Kidney epithelial cell (primary cell): ENCODE measurements at regions not wholly inside any gene's neighbourhood (a gene's known extent, or its start where the extent isn't known, plus 50 kb on each side); places are given as distances from the start of the nearest gene placed in this dataset.

Source experiments
- DNase-seq: peaks from one replicate; pipeline ENCODE4 v3.0.0-alpha.2; 2010; ENCODE audit warnings: low read depth
- H3K27me3 ChIP-seq: 2 replicates; pipeline ENCODE4 v1.6.0; 2011; ENCODE audit warnings: low read length; ENCODE audit not compliant: control insufficient read depth, insufficient read depth
- H3K36me3 ChIP-seq: 2 replicates; pipeline ENCODE4 v1.5.1; 2011; ENCODE audit warnings: low read length; ENCODE audit not compliant: control insufficient read depth, insufficient read depth
- H3K4me3 ChIP-seq: 2 replicates; pipeline ENCODE4 v1.5.1; 2011; ENCODE audit warnings: low read depth, mild to moderate bottlenecking, control low read depth, low read length
- CTCF ChIP-seq: IDR thresholded peaks from 2 replicates; pipeline ENCODE4 v1.5.1; 2011; ENCODE audit warnings: mild to moderate bottlenecking, moderate library complexity, low read length, control low read depth, inconsistent platforms; ENCODE audit not compliant: insufficient read depth, poor library complexity, severe bottlenecking

DNA sequence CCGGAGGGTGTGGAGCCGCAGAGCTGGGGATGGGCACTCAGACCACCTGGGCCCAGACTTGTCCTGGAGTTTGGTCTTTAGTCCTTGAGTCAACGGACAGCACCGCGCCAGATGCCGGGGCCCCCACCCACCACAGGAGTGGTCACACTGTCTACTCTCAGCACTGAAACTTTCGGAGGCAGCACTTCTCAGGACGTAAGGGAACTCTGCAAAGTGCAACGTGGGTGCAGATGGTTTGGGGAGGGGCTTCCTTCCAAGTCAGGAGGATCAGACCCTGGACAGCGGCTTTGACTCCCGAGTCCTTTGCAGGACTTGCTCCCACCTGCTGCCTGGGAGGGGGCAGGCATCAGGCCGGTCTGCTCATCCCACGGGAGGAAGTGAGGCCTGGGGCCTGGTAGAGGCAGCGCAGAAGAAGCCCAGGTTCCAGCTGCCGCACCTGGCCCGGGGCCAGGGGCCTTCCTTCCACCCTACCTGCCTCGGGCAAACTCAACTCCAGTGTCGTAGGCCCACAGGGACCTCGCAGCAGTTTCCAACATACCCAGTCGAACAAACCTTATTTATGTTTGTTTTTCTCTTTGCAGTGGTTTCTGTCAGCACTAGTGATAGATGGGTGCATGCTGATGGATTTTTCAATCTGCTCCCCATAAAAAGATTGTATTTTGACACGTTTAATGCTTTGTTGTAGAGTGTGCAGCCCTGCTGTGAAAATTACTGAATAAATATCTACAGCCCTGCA lies 149.8 kb upstream of the PPP1R26 start:
- no peak for DNase-seq
- H3K27me3 ChIP-seq, result no peaks in the 10 kb centered on the region
- no peak overlapping the region for H3K4me3 ChIP-seq
- no peaks in the 10 kb centered on the region for H3K36me3 ChIP-seq
- TF ChIP-seq CTCF, result no peak

DNA sequence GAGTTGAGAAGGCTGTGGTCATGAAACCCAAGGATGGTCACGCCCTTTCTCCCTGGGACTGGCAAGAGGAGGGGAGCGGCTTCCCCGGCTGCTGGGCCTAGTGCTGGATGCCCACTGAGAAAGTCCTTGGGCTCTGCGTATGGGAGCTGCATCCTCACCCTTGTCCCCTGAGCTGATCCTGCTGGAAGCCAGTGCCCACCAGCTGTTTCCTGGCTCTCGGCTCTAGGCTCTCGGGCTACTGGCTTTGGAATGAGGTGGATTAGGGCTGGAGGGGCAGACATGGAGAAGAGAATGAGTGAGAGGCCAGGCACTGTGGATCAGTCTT lies 149.3 kb upstream of the PPP1R26 start:
- no peak overlapping the region for H3K4me3 ChIP-seq
- no peak for TF ChIP-seq CTCF

GRCh38 chr9:135330685-135331590 lies 148.6 kb upstream of the PPP1R26 start:
- Histone ChIP-seq H3K36me3 (no peaks in the 10 kb centered on the region), H3K4me3 (no peak overlapping the region), H3K27me3 (no peaks in the 10 kb centered on the region)
- no peak for DNase-seq
- TF ChIP-seq CTCF, result no peak

More for the DNA sequence above, 149.3 kb upstream of the PPP1R26 start:
- Histone ChIP-seq H3K36me3 (no peaks in the 10 kb centered on the region), H3K27me3 (no peaks in the 10 kb centered on the region)
- DNase-seq, result no peak

DNA sequence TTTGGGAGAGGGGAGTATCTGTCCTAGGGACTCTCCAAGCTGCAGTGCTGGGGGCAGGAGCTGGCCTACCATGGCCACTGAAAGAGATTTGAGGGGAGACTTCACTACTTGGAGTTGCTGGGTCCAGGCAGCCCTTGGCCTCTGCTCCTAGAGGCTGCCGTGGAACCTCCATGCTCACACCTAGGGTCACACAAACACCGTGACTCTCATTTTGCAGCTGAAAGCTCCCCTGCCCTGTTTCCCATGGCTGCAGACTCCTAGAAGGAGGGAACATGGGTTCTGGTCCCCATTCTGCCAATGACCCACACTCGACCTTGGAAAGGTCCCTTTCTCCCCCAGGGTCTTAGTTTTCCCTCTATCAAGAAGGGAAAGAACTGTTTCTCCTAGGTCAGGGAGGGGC lies 147.1 kb upstream of the PPP1R26 start:
- H3K4me3 ChIP-seq, result no peak overlapping the region
- DNase-seq, result no peak
- no peaks in the 10 kb centered on the region for H3K36me3 ChIP-seq
- no peak for TF ChIP-seq CTCF
- H3K27me3 ChIP-seq, result no peaks in the 10 kb centered on the region

GRCh38 chr9:135332979-135333748 lies 146.4 kb upstream of the PPP1R26 start:
- no peak overlapping the region for H3K4me3 ChIP-seq
- no peak for TF ChIP-seq CTCF
- DNase-seq, result no peak
- no peaks in the 10 kb centered on the region for H3K36me3 ChIP-seq
- no peaks in the 10 kb centered on the region for H3K27me3 ChIP-seq
